H1 (cell line): ENCODE measurements at regions not wholly inside any gene's neighbourhood (a gene's known extent, or its start where the extent isn't known, plus 50 kb on each side); places are given as distances from the start of the nearest gene placed in this dataset.

Source experiments
- CHD1 ChIP-seq: IDR thresholded peaks from 2 replicates; pipeline ENCODE4 v1.6.1; 2012; ENCODE audit warnings: low read depth, low read length, improper control_type of control experiment
- EP300 ChIP-seq, 2 experiments: IDR thresholded peaks; 1 replicate in 1 of 2; 2 replicates in 1 of 2; pipeline ENCODE4 v1.6.1; 2011 to 2012; ENCODE audit warnings: low read depth in 2 of 2, low read length in 2 of 2, mild to moderate bottlenecking in 2 of 2, borderline replicate concordance in 1 of 2, inconsistent platforms in 1 of 2, moderate library complexity in 1 of 2
- EZH2 ChIP-seq: fragments of 200-600 bp; sonication (generic); IDR thresholded peaks from 2 replicates; pipeline ENCODE4 v1.7.1; 2012; ENCODE audit warnings: low read depth, mild to moderate bottlenecking, moderate library complexity, low read length, inconsistent platforms; ENCODE audit not compliant: severe bottlenecking
- KDM1A ChIP-seq: fragments of 200-600, 300-600 bp; sonication (generic); IDR thresholded peaks from 2 replicates; pipeline ENCODE4 v1.7.1; 2016; ENCODE audit warnings: mild to moderate bottlenecking, low read length, borderline replicate concordance
- POLR2A ChIP-seq, 2 experiments: IDR thresholded peaks; 1 replicate in 1 of 2; 2 replicates in 1 of 2; pipeline ENCODE4 v1.6.1; 2011; ENCODE audit warnings: low read depth in 2 of 2, low read length in 2 of 2, mild to moderate bottlenecking in 2 of 2; ENCODE audit errors: control extremely low read depth in 1 of 2
- RXRA ChIP-seq: IDR thresholded peaks from 2 replicates; pipeline ENCODE4 v1.6.1; 2011; ENCODE audit warnings: low read depth, mild to moderate bottlenecking, low read length, moderate library complexity; ENCODE audit not compliant: insufficient read depth
- SIN3A ChIP-seq, 2 experiments: IDR thresholded peaks in 1 of 2; conservative IDR thresholded peaks in 1 of 2; 2 replicates each; pipeline ENCODE4 v1.6.1; 2011 to 2012; ENCODE audit warnings: low read length in 2 of 2, improper control_type of control experiment in 1 of 2, low read depth in 1 of 2, mild to moderate bottlenecking in 1 of 2
- SP1 ChIP-seq: IDR thresholded peaks from 2 replicates; pipeline ENCODE4 v1.6.1; 2011; ENCODE audit warnings: low read depth, low read length
- SUZ12 ChIP-seq: fragments of 200-600 bp; sonication (generic); IDR thresholded peaks from 2 replicates; pipeline ENCODE4 v1.6.1; 2012; ENCODE audit warnings: mild to moderate bottlenecking, inconsistent platforms, low read length, moderate library complexity, mixed read lengths
- YY1 ChIP-seq: IDR thresholded peaks from 2 replicates; pipeline ENCODE4 v1.6.1; 2011; ENCODE audit warnings: low read depth, mild to moderate bottlenecking, low read length
- TF ChIP-seq, protein P1 (sequence below), 3 experiments: IDR thresholded peaks; 1 replicate in 2 of 3; 2 replicates in 1 of 3; pipeline versions ENCODE4 v1.5.1 to v1.6.1; 2011; ENCODE audit warnings: low read length in 3 of 3, mild to moderate bottlenecking in 3 of 3, inconsistent platforms in 2 of 3, low read depth in 1 of 3, moderate library complexity in 1 of 3; ENCODE audit not compliant: insufficient read depth in 1 of 3; ENCODE audit errors: control extremely low read depth in 1 of 3

DNA sequence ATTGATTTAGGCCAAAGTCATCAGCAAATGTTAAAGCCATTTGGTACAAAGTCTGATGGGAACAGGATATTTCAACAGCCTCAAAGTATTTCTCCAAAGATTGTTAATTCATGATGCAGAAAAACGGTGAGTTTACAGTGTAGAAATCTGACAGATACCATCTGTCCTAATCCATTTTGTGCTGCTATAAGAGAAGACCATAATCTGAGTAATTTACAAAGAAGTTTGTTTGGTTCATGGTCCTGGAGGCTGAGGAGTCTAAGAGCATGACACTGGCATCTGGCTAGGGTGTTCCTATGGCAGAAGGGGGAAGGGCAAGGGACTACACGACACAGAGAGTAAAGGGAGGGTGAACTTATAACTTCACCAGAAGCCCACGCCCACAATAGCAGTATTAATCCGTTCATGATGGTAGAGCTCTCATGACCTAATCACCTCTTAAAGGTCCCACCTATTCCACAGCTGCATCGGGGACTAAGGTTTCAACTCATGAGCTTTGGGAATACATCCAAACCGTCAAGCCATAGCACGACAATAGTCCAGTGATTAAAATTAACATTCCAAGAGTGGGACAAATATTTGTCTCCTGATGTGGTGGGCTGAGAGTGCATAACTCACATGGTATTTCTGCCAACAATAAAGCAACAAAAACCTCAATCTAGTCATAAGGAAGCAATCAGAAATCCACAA lies 298.6 kb upstream of the AKR1E2 start:
- TF ChIP-seq POLR2A (IDR thresholded peaks at IDR 0.05; ENCODE audit: control extremely low read depth in 1 of 2, low read depth in 2 of 2, low read length in 2 of 2) (no peak), EP300 (IDR thresholded peaks at IDR 0.05; ENCODE audit: borderline replicate concordance in 1 of 2, low read depth in 2 of 2, low read length in 2 of 2) (no peak), CHD1 (no peak), SIN3A (conservative IDR thresholded peaks at IDR 0.05 in 1 of 2, IDR thresholded peaks at IDR 0.05 in 1 of 2; ENCODE audit: low read depth in 1 of 2, low read length in 2 of 2) (no peak), YY1 (no peak), EZH2 (no peak), RXRA (no peak), SP1 (no peak), KDM1A (no peak), SUZ12 (no peak)
- TF ChIP-seq, protein P1, sequence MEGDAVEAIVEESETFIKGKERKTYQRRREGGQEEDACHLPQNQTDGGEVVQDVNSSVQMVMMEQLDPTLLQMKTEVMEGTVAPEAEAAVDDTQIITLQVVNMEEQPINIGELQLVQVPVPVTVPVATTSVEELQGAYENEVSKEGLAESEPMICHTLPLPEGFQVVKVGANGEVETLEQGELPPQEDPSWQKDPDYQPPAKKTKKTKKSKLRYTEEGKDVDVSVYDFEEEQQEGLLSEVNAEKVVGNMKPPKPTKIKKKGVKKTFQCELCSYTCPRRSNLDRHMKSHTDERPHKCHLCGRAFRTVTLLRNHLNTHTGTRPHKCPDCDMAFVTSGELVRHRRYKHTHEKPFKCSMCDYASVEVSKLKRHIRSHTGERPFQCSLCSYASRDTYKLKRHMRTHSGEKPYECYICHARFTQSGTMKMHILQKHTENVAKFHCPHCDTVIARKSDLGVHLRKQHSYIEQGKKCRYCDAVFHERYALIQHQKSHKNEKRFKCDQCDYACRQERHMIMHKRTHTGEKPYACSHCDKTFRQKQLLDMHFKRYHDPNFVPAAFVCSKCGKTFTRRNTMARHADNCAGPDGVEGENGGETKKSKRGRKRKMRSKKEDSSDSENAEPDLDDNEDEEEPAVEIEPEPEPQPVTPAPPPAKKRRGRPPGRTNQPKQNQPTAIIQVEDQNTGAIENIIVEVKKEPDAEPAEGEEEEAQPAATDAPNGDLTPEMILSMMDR (IDR thresholded peaks at IDR 0.05; ENCODE audit: control extremely low read depth in 1 of 3, insufficient read depth in 1 of 3, low read depth in 1 of 3, low read length in 3 of 3): no peak
